Stimulated activated CD4-positive, alpha-beta T cell treated with anti-CD3 and anti-CD28 coated beads, Interleukin-12 subunit alpha, Interleukin-12 subunit beta, amount 100 ng/mL, for 24 hours (primary cell): ENCODE measurements at regions not wholly inside any gene's neighbourhood (a gene's known extent, or its start where the extent isn't known, plus 50 kb on each side); places are given as distances from the start of the nearest gene placed in this dataset.
"Not testable (repeated sequence)": the region's sequence is repeated elsewhere in the genome, so short reads cannot be mapped to it uniquely, and the experiment has no call there.

Experiments
- DNase-seq, 2 experiments: peaks; one replicate each; pipeline ENCODE4 v3.0.0-alpha.2; 2020; ENCODE audit warnings: low read depth in 2 of 2

GRCh38 chr15:24150542-24150941, 463.4 kb upstream of the NDN start:
- no peak for DNase-seq

- not testable (repeated sequence) for DNase-seq
These were observed 471.2 kb upstream of the NDN start for GRCh38 chr15:24158306-24158705.

GRCh38 chr15:24165512-24165911, 478.4 kb upstream of the NDN start:
- DNase-seq, result not testable (repeated sequence)

- not testable (repeated sequence) for DNase-seq
These were observed 473.3 kb upstream of the NPAP1 start for GRCh38 chr15:24202297-24202696.

- not testable (repeated sequence) for DNase-seq
These were observed 463.7 kb upstream of the NPAP1 start for GRCh38 chr15:24211742-24212476.

GRCh38 chr15:24223739-24224138, 451.8 kb upstream of the NPAP1 start:
- DNase-seq, result no peak

- DNase-seq, result no peak
These were observed 451.4 kb upstream of the NPAP1 start for GRCh38 chr15:24224161-24224560.

- DNase-seq, result not testable (repeated sequence)
These were observed 446.7 kb upstream of the NPAP1 start for GRCh38 chr15:24228922-24229321.

GRCh38 chr15:24233134-24233533, 442.4 kb upstream of the NPAP1 start:
- DNase-seq, result not testable (repeated sequence)

GRCh38 chr15:24240580-24240979, 435.0 kb upstream of the NPAP1 start:
- not testable (repeated sequence) for DNase-seq

GRCh38 chr15:24259106-24259505, 416.5 kb upstream of the NPAP1 start:
- DNase-seq, result not testable (repeated sequence)

GRCh38 chr15:24260407-24260806, 415.2 kb upstream of the NPAP1 start:
- DNase-seq, result not testable (repeated sequence)

GRCh38 chr15:24260854-24261253, 414.7 kb upstream of the NPAP1 start:
- DNase-seq, result not testable (repeated sequence)

- not testable (repeated sequence) for DNase-seq
These were observed 406.9 kb upstream of the NPAP1 start for GRCh38 chr15:24268536-24269165.

GRCh38 chr15:24269166-24269571, 406.4 kb upstream of the NPAP1 start:
- DNase-seq, result no peak

- no peak for DNase-seq
These were observed 405.7 kb upstream of the NPAP1 start for GRCh38 chr15:24269923-24270322.

GRCh38 chr15:24271496-24272244, 403.9 kb upstream of the NPAP1 start:
- not testable (repeated sequence) for DNase-seq

GRCh38 chr15:24292837-24293236, 382.7 kb upstream of the NPAP1 start:
- no peak for DNase-seq

GRCh38 chr15:24300804-24301368, 374.7 kb upstream of the NPAP1 start:
- DNase-seq, result not testable (repeated sequence)

GRCh38 chr15:24301999-24302398, 373.6 kb upstream of the NPAP1 start:
- not testable (repeated sequence) for DNase-seq

- DNase-seq, result not testable (repeated sequence)
These were observed 370.8 kb upstream of the NPAP1 start for GRCh38 chr15:24304747-24305146.

GRCh38 chr15:24305643-24306042, 369.9 kb upstream of the NPAP1 start:
- DNase-seq, result not testable (repeated sequence)
